ENCODE measurements at regions not wholly inside any gene's neighbourhood (a gene's known extent, or its start where the extent isn't known, plus 50 kb on each side); places are given as distances from the start of the nearest gene placed in this dataset.

DNA sequence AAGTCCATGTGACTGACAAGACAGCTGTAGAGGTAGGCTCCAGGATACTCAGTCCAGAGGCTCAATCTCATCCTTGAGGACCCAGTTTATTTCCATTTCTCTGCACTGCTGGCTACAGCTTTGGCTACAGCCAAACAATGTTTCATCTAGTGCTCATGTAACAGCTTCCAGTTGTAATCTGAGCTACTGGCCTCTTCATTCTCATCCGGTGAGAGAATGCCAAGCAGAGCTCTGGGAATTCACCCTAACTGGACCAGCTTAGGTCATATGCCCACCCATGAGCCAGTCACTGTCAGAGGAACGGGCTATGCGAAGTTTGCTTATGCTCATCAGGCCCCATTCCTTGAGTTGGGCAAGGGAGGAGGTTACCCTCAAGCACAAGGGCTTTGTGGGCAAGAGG is 192.9 kb downstream of the EVX1 start:
- H3K27ac ChIP-seq (ENCODE audit: insufficient read depth, low read depth, low read length): no peak overlapping the region
- H3K9ac ChIP-seq (replicated peaks; ENCODE audit: extremely low read depth, insufficient read depth, low read length): no peak overlapping the region
- no peaks in the 10 kb centered on the region for H3K4me1 ChIP-seq (ENCODE audit: control insufficient read depth, extremely low read depth, insufficient read depth, low read length)
- no peak overlapping the region for H3K4me3 ChIP-seq (replicated peaks in 1 of 3; ENCODE audit: insufficient read depth in 1 of 3, low read depth in 1 of 3, low read length in 3 of 3)
- no peak overlapping the region for H2AFZ ChIP-seq (ENCODE audit: low read depth, low read length)
- TF ChIP-seq EZH2 (IDR thresholded peaks at IDR 0.05; ENCODE audit: borderline replicate concordance, low read depth, low read length, severe bottlenecking) (no peak), POLR2AphosphoS5 (IDR thresholded peaks at IDR 0.05; ENCODE audit: insufficient read depth, low read depth, low read length) (no peak), MYC (IDR thresholded peaks at IDR 0.05; ENCODE audit: low read depth, low read length) (no peak), GATA2 (IDR thresholded peaks at IDR 0.05; ENCODE audit: insufficient read depth, insufficient read length, low read depth, low read length) (no peak), POLR2A (IDR thresholded peaks at IDR 0.05; ENCODE audit: low read depth, low read length) (no peak), JUN (IDR thresholded peaks at IDR 0.05; ENCODE audit: borderline replicate concordance, insufficient read depth, insufficient read length, low read depth) (no peak), FOS (IDR thresholded peaks at IDR 0.05; ENCODE audit: borderline replicate concordance, insufficient read depth, low read length) (no peak)
- TF ChIP-seq, protein P1, sequence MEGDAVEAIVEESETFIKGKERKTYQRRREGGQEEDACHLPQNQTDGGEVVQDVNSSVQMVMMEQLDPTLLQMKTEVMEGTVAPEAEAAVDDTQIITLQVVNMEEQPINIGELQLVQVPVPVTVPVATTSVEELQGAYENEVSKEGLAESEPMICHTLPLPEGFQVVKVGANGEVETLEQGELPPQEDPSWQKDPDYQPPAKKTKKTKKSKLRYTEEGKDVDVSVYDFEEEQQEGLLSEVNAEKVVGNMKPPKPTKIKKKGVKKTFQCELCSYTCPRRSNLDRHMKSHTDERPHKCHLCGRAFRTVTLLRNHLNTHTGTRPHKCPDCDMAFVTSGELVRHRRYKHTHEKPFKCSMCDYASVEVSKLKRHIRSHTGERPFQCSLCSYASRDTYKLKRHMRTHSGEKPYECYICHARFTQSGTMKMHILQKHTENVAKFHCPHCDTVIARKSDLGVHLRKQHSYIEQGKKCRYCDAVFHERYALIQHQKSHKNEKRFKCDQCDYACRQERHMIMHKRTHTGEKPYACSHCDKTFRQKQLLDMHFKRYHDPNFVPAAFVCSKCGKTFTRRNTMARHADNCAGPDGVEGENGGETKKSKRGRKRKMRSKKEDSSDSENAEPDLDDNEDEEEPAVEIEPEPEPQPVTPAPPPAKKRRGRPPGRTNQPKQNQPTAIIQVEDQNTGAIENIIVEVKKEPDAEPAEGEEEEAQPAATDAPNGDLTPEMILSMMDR (IDR thresholded peaks at IDR 0.05; ENCODE audit: extremely low read depth in 1 of 2, insufficient read depth in 1 of 2, low read depth in 1 of 2, low read length in 2 of 2): no peak
- TF ChIP-seq, protein P2, sequence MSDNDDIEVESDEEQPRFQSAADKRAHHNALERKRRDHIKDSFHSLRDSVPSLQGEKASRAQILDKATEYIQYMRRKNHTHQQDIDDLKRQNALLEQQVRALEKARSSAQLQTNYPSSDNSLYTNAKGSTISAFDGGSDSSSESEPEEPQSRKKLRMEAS (IDR thresholded peaks at IDR 0.05; ENCODE audit: insufficient read depth, insufficient read length): no peak
- BruUV-seq (replicated peaks): no TSS peak
- CTCF ChIA-PET: no interaction called here
- FAIRE-seq (no peak), DNase-seq (ENCODE audit: low read depth, low spot score) (no peak)
- H3K36me3 ChIP-seq (ENCODE audit: control insufficient read depth in 2 of 2, extremely low read depth in 1 of 2, insufficient read depth in 2 of 2, low read length in 2 of 2): no peaks in the 10 kb centered on the region
- no peak overlapping the region for H3K4me2 ChIP-seq (ENCODE audit: insufficient read depth, low read length)
- POLR2A ChIA-PET: no interaction called here
- no peaks in the 10 kb centered on the region for H3K9me1 ChIP-seq (replicated peaks; ENCODE audit: control insufficient read depth, extremely low read depth, insufficient read depth, low read length)
- H4K20me1 ChIP-seq (replicated peaks; ENCODE audit: control insufficient read depth, extremely low read depth, insufficient read depth, low read length): no peaks in the 10 kb centered on the region
- no peaks in the 10 kb centered on the region for H3K79me2 ChIP-seq (ENCODE audit: control insufficient read depth, insufficient read depth, low read length)
- H3K27me3 ChIP-seq (ENCODE audit: control insufficient read depth in 2 of 2, insufficient read depth in 2 of 2, low read length in 2 of 2): peaks cover 0 to 4% of the 10 kb centered on the region in 2 experiments
- intact Hi-C loops (cut with micrococcal nuclease) (no loop called here), dilution Hi-C loops (cut with MboI; ENCODE audit: extremely low pct_ligation_motif_present, low sequenced_read_pairs) (no loop called here)
- no peaks in the 10 kb centered on the region for H3K9me3 ChIP-seq (replicated peaks; ENCODE audit: control insufficient read depth, insufficient read depth, low read length)
